ENCODE measurements at regions not wholly inside any gene's neighbourhood (a gene's known extent, or its start where the extent isn't known, plus 50 kb on each side); places are given as distances from the start of the nearest gene placed in this dataset.

- Histone ChIP-seq H3K4me1 (ENCODE audit: insufficient read depth, low read length, poor library complexity, severe bottlenecking) (no peaks in the 10 kb centered on the region), H3K27ac (ENCODE audit: low read depth, low read length, poor library complexity, severe bottlenecking) (no peak overlapping the region), H3K27me3 (replicated peaks; ENCODE audit: insufficient read depth, low read depth, low read length, poor library complexity) (no peaks in the 10 kb centered on the region), H3K4me3 (ENCODE audit: low read depth, low read length, poor library complexity, severe bottlenecking) (no peak overlapping the region), H3K36me3 (ENCODE audit: insufficient read depth, low read length, poor library complexity, severe bottlenecking) (no peaks in the 10 kb centered on the region), H3K9me3 (ENCODE audit: low read depth, low read length, poor library complexity, severe bottlenecking) (no peaks in the 10 kb centered on the region)
- DNase-seq (ENCODE audit: low spot score) = no peak
- TF ChIP-seq, protein P1, sequence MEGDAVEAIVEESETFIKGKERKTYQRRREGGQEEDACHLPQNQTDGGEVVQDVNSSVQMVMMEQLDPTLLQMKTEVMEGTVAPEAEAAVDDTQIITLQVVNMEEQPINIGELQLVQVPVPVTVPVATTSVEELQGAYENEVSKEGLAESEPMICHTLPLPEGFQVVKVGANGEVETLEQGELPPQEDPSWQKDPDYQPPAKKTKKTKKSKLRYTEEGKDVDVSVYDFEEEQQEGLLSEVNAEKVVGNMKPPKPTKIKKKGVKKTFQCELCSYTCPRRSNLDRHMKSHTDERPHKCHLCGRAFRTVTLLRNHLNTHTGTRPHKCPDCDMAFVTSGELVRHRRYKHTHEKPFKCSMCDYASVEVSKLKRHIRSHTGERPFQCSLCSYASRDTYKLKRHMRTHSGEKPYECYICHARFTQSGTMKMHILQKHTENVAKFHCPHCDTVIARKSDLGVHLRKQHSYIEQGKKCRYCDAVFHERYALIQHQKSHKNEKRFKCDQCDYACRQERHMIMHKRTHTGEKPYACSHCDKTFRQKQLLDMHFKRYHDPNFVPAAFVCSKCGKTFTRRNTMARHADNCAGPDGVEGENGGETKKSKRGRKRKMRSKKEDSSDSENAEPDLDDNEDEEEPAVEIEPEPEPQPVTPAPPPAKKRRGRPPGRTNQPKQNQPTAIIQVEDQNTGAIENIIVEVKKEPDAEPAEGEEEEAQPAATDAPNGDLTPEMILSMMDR (conservative IDR thresholded peaks at IDR 0.05; ENCODE audit: low read depth, low read length) = no peak
- no peak for TF ChIP-seq EZH2 (IDR thresholded peaks at IDR 0.05; ENCODE audit: borderline replicate concordance, low read depth, low read length, poor library complexity, severe bottlenecking)
- POLR2A ChIA-PET (ENCODE audit: low non-redundant PET) = no interaction called here
- no TSS peak for BruUV-seq (replicated peaks)
- intact Hi-C loops (cut with micrococcal nuclease; ENCODE audit: unreplicated experiment) = no loop called here
- CTCF ChIA-PET = no interaction called here
Measured at GRCh38 chr18:79583984-79584401, 95.6 kb upstream of the CTDP1 start.

DNA sequence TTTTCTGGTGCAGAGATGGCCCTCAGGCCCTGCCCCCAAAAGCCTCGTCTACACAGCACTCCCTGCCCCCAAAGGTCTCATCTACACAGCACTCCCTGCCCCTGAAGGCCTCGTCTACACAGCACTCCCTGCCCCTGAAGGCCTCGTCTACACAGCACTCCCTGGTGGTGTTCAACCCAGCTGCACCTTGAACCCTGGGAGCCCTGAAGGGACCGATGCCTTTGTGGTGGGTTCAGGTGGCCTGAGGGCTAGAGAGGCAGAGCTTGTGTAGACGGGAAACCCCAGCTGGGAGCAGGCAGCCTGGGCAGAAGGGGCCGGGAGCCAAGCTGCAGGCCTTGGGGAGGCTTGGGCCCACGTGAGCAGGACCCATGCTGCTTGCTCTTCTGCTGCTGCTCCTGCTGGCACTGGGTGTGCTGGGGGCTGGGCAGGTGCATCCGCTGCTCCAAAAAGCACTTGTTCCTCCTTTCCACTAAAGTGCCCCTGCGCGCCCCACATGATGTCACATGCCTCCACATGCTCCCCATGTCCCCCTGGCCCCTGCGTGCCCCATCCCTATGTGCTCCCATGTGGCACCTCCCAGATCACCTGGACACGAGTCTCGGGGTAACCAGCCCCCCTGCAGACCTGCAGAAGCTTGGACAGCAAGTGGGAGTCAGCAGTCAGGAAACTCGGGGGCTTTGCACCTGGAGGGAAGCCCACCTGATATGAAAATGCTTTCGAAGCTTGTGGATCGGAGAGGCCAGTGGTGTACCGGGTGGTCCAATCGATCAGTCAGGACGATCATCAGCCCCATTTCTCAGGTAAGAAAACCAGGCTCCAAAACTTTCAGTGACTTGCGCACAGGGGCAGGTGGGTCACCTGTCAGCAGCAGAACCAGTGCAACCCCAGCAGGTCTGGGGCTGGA, 94.9 kb upstream of the CTDP1 start:
- POLR2A ChIA-PET (ENCODE audit: low non-redundant PET) = no interaction called here
- BruUV-seq (replicated peaks) = no TSS peak
- Histone ChIP-seq H3K36me3 (ENCODE audit: insufficient read depth, low read length, poor library complexity, severe bottlenecking) (no peaks in the 10 kb centered on the region), H3K4me1 (ENCODE audit: insufficient read depth, low read length, poor library complexity, severe bottlenecking) (no peaks in the 10 kb centered on the region), H3K4me3 (ENCODE audit: low read depth, low read length, poor library complexity, severe bottlenecking) (no peak overlapping the region), H3K9me3 (ENCODE audit: low read depth, low read length, poor library complexity, severe bottlenecking) (no peaks in the 10 kb centered on the region), H3K27me3 (replicated peaks; ENCODE audit: insufficient read depth, low read depth, low read length, poor library complexity) (no peaks in the 10 kb centered on the region), H3K27ac (ENCODE audit: low read depth, low read length, poor library complexity, severe bottlenecking) (no peak overlapping the region)
- no peak for DNase-seq (ENCODE audit: low spot score)
- TF ChIP-seq, protein P1 (conservative IDR thresholded peaks at IDR 0.05; ENCODE audit: low read depth, low read length) = 0 out of 2 replicates have a peak, but pooled peaks have one; percentile 9
- no peak for TF ChIP-seq EZH2 (IDR thresholded peaks at IDR 0.05; ENCODE audit: borderline replicate concordance, low read depth, low read length, poor library complexity, severe bottlenecking)
- CTCF ChIA-PET = no interaction called here
- intact Hi-C loops (cut with micrococcal nuclease; ENCODE audit: unreplicated experiment) = no loop called here

- no peaks in the 10 kb centered on the region for H3K27me3 ChIP-seq (replicated peaks; ENCODE audit: insufficient read depth, low read depth, low read length, poor library complexity)
- DNase-seq (ENCODE audit: low spot score) = no peak
Measured at GRCh38 chr18:79585395-79586370, 93.9 kb upstream of the CTDP1 start.

More at GRCh38 chr18:79585395-79586370, 93.9 kb upstream of the CTDP1 start:
- intact Hi-C loops (cut with micrococcal nuclease; ENCODE audit: unreplicated experiment) = no loop called here
- ChIA-PET POLR2A (ENCODE audit: low non-redundant PET) (no interaction called here), CTCF (no interaction called here)
- Histone ChIP-seq H3K27ac (ENCODE audit: low read depth, low read length, poor library complexity, severe bottlenecking) (no peak overlapping the region), H3K9me3 (ENCODE audit: low read depth, low read length, poor library complexity, severe bottlenecking) (no peaks in the 10 kb centered on the region), H3K36me3 (ENCODE audit: insufficient read depth, low read length, poor library complexity, severe bottlenecking) (no peaks in the 10 kb centered on the region), H3K4me3 (ENCODE audit: low read depth, low read length, poor library complexity, severe bottlenecking) (no peak overlapping the region), H3K4me1 (ENCODE audit: insufficient read depth, low read length, poor library complexity, severe bottlenecking) (no peaks in the 10 kb centered on the region)
- no TSS peak for BruUV-seq (replicated peaks)
- no peak for TF ChIP-seq EZH2 (IDR thresholded peaks at IDR 0.05; ENCODE audit: borderline replicate concordance, low read depth, low read length, poor library complexity, severe bottlenecking)
- TF ChIP-seq, protein P1 (conservative IDR thresholded peaks at IDR 0.05; ENCODE audit: low read depth, low read length) = no peak
